HG03066 (cell line): ENCODE measurements at regions not wholly inside any gene's neighbourhood (a gene's known extent, or its start where the extent isn't known, plus 50 kb on each side); places are given as distances from the start of the nearest gene placed in this dataset.

ENCODE experiments used
- ATAC-seq: cut with Tn5 transposase; IDR thresholded peaks from one replicate; pipeline ENCODE4 v1.9.1; 2021; ENCODE audit warnings: low read depth; ENCODE audit not compliant: unreplicated experiment

DNA sequence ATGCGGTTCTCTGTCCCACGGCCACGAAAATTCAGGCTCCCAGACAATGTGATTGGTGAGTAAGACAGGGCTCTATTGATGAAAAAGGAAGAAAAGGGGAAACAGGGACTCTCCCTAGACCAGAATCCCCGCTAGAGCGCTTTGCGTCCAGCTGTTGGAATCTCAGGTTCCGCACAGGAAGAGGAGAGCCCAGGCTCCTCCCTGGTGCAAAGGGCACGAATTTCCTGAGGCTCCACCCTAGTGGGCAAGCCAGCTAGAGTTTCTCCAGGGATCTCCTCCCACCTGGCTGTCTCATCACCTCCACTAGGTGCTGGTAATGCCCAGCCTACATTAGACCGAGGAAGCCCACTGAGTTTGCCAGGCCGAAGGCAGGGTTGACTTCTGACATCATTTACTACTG, 135.9 kb upstream of the SOX4 start:
- ATAC-seq = no peak

DNA sequence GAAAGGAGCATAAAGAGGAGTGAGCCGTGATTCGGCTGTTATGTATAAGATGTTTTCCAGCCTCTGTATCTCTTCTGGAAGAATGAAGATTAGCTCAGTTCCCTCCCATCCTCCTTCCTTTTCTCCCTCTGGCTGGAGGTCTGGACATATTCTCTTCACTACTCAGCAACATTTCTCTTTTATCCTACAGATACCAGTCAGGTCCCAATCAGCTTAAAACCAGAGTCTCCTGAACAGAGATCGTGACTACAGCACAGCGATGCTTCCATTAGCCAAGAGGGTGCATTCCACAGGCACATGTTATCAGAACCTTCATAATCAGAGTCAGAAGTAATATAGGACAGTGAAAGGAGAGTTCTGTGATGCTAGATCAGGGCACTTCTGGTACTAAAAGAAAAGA, 133.9 kb upstream of the SOX4 start:
- ATAC-seq = no peak

DNA sequence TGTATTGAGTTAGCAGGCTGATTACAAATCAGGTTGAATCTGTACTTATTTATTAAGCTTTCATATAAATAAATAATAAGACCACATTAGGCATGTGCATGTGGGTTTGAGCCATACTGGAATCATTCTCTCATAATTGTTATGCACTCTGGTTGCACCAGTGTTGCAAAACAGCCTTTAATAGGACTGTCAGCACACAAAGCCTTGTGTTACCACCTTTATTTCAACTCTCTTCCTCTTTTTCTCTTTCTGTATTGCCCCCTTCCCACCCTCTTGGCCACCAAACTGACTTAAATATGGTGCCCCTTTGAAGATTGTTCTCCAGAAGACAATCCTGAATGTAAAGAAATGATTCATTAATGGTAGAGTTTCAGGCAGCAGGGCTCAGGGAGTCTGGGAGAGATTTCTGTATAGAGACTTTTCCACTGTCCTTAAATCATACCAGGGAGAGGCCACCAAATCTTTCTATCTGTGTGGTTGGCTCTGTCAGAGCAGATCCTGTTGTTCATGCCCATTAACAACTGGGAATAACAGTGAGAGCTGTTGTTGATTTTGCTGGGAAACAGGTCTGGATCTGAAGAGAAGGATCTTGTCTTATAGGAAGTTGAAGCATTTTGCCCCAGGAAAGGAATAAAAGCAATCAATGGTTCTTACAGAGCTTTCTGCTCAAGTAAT, 131.6 kb upstream of the SOX4 start:
- no peak for ATAC-seq

DNA sequence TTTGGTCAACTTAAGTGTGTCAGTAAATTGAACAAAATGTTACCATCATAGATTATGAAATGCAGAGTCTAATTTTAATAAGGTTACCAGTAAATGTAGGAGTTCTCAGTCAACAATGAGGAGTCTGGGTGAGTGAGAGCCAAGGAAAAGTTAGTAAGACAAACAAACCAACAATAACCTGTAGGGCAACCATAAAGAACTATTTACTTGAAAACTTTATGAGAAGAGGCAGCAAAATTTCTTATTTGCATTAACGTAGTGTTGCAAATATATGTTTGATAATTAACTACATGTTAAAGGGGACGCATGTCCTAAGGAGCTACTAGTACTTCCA, 131.1 kb upstream of the SOX4 start:
- ATAC-seq = no peak

DNA sequence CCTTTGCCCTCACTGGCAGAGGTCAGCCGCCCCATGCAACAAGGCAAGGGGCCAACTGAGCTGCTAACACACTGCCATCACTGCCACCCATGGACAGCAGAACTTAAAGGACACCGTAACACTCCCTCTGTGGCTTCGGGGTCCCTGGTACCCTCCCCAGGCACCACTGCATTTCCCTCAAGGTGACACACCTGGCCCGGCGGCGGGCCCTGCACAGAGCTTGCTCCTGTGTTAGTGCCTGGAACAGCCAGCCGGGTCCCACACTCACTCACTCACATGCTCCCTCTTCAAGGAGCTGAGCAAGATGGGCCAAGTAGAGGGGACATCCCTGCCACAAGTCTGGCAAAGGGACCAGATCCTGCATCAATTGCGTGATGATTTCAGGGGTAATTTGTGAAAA, 126.5 kb upstream of the SOX4 start:
- no peak for ATAC-seq

DNA sequence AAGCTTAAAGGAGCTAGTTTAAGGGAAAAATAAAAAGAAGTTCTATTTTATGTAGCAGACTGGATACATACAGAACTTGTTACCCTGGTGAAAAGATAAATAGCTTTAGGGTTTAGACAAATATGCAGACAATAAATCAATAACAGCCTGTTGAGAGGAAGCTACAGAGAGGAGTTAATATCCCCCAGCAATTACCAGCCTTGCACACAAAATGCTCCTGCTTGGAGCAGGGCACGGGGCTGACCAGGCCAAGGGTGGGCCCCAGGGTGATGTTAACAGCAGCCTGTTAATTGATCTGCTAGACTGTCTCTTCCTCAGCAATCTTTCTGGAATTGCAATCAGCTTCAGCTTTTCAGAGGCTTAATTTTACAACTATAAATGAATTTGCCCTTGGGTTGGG, 125.1 kb upstream of the SOX4 start:
- ATAC-seq = no peak

DNA sequence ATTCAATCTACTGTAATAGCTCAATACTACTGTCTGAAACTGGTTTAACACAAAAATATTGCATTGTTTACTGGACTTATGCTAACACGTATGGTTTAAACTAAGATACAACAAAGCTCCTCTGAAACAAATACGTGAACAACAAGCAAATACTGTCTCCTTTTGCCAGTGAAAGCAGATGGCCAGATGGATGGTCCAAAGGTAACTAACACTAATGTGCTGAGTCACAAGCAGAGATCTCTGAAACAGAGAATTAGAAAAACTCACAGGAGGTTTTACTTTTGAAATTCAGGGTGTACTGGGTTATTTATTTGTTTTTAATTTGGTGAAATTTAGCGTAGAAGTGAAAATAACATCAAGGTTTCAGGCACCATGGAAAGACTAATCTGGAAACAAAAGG, 124.3 kb upstream of the SOX4 start:
- no peak for ATAC-seq

DNA sequence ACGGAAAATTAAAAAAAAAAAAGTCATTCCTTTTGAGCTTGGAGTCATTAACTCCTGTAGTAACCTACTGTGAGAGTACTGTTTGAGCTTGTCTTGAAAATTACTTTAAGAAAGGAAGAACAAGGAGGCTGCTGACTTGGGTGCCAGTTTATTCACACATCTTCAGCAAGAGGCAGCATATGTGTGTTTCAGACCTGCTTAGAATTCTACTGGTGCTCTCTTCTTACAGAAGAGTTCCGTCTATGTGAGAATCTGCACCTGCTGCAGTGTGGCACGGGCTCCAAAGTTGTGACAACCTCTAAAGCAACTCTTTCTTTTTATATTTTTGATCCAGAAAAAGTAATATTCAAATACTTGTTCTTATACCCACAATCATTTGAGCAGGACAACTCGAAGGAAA, 117.4 kb upstream of the SOX4 start:
- no peak for ATAC-seq

DNA sequence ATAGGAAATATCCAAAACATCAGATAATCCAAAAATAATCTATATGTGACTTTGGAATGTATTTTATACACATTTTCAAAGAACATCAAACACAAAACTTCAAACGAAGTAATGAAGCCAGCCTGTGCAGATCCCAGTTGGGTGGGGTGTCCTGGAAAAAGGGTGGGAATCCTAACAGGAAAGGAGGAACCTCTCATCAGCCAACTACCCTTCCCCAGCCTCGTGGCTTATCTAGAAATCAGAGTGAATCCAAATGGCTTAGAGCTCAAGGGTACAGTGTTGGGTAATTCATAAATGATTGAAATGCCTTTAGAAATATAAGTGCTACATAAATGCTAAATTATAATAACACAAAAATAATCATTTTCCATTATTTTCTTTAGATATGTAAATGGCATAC, 115.1 kb upstream of the SOX4 start:
- no peak for ATAC-seq

DNA sequence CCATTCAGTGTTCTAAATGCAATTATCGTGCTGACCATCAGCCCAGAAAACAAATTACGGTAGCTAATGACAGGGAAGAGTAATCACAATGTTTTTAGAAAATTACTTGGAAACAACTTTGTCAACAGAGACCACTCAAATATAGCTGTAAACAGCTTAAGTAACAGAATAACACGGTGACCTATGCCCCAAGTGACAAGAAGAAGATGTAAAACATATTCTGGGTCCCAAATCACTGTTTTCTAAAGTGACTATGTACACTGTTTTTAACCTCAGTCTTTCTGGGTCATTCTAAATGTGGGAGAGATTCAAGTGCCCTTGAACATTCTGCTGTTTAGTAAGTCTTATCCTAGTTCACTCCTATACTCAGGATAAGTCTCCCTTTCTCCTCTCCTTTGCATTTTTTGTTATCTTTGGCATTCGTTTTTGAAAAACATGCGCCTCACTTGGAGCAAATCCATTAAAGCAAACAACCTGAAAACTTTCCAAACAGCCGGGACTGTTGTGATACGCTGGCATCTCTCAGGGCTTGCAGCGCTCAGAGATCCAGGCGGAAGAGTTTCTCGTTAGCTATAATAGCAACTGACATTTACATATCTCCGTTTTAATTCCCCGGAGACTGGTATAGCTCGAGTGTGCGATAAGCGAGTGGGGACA, 114.5 kb upstream of the SOX4 start:
- ATAC-seq = no peak

DNA sequence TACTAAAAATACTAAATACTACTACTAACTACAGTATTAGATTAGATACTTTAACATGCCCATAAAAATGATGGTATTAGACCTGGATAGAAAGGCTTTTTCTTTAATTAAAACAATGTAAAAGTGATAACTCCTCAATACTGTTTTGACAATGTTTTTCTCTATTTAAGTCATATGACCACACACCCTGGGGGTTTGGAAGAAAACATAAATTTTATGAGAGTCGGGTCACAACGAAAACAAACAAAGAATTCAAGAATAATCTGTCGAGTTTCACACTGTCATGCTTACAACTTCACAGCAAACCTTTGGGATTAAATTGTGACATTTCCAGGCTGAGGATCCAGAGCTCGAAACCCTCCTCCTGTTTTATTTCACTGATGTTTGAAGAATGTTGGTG, 107.4 kb upstream of the SOX4 start:
- no peak for ATAC-seq

DNA sequence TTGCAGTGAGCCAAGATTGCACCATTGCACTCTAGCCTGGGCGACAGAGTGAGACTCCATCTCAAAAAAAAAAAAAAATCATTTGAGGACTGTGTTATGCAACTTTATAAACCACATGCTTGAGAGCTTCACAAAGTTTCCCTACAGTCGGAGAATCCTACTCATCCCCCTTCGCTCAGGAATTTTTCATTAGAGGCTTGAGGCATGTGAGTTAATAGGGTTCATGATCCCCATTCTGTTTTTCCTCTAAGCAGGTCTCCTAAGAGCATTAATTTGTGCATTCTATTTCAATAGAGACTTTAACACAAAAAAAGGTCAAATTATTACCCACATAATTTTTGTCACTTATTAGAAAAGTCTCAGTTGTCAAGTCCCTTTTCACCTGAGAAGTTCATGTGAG, 103.7 kb upstream of the SOX4 start:
- no peak for ATAC-seq

DNA sequence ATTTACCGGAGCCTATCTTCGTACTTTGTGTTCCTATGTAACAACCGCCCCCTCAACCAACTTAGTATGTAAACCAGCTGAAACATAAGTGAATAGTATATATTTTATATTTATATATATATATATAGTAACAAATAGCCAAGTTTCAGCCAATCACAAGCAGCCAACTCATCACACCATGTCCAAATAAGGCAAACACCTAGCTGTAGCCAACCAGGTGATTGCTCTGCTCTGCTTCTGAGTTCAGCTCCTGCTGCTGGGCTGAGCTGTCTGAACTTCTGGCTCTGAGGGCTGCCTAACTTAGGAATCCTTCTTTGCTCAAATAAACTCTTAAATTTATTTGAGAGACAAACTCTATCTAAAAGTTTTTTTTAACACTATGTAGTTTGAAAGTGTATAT, 101.6 kb upstream of the SOX4 start:
- ATAC-seq = no peak

DNA sequence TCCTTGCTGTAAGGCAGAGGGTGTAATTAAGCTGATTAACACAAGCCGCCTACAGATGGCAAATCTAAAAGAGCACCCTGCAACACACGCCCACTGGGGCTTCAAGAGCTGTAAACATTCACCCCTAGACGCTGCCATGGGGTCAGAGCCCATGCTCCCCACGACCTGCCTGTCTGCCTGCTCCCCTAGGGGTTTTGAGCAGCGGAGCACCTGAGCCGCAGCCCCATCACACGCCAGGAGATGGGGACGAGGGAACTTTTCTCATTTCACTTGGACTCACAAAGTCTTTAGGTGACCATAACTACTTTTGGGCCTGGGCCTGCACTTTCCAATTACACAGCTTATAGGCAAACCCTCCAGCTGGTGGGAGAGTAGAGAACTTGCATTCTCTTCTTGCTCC, 99.0 kb upstream of the SOX4 start:
- no peak for ATAC-seq

DNA sequence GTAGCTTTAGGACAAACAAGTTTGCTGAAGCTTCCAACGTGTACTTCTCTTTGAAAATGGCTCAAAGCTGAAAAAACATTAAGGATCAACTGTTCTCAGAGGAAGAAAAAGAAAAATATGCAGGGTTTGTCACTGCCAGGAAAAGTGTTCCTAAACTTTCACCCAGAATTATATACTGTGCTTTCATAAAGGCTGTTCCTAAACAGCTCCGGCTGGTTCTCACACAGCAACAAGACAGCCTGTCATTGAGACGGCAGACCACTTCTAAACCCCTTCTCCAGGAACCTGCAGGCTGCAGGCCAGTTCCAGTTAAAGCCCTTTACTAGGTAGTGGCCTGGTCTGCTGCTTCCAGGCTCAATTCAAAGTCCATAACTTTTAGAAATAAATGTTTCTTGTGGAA, 97.4 kb upstream of the SOX4 start:
- ATAC-seq = no peak

DNA sequence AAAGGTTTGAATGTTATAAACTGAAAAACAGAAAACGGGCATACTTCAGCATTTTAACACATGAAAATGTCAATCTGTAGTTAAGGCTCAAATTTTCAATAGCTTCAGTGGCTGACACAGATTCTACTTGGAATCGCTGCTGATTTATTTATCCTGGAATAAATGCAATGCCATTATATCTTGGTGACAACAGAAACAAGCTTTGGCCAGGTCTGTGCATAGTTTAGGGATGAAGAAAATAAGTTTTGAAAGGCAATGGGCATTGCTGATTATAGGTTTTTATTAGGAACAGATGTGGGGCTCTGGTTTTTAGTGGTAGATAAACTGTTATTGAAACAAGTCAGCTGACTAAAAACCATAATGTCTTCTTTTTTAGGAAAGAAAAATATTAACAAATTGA, 96.8 kb upstream of the SOX4 start:
- no peak for ATAC-seq

DNA sequence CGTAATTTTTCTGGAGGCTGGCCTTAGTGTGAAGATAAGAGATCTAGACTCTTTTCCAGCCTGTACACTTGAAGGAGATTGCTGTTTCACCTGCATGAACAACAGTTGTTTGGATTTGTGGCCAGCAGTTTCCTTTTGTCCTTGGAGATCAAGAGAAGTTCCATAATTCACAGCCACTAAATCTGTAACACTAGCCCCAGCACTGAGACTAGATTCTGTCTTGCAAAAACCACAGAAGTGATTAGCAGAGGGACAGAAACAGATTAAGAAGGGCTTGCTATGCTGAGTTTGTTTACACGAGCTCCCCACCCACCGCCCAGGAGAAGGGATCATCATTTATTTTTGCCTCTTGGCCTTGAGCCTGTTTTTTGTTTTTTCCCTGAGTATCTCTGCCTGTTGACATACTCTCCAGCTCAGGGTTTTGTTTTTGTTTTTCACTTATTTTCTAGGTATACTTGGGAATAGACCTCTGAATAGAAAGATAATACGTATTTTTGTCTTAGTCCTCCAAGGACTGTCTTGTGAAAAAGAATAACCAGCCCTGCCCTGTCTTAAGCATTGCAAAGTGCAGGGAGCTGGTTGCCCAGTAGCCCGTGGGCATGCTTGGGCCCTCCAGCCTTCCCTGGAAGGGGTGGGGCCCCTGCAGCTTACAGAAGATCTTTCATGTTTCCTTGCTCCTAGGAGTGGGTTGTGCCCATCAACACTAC, 93.1 kb upstream of the SOX4 start:
- no peak for ATAC-seq

DNA sequence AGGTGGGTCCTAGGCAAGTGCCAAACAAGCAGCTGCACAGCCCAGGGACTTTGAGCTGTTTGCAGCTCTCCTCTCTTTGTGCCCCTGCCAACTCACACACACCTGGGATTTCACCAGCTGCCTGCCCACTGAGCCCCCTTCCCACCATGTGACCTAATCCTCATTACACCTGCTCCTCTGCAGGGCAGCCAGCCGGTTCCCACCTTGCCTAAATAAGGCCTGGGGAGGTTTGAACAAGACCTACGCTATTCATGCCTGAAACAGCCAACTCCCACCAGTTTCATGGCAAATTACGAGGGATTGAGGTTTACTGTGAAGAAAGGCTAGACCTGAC, 92.6 kb upstream of the SOX4 start:
- ATAC-seq = no peak

DNA sequence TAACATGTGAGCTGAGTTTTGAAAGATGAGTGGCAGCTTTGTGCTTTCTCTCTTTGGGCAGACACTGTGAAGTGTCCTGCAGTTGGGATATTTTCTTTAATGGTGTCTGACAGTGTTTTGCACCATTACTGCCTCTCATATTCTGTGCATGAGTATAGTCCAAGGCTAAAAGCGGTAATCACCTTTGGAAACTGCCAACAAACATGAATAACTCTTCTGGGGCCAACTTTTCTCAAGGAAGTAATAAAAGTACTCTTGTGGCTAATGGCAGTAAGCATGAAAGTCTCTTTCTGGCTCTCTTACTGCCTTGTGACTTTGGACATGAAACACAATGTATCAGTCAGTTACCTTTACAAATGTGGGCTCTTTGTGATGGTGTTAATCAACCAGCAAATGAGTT, 91.7 kb upstream of the SOX4 start:
- ATAC-seq = no peak

DNA sequence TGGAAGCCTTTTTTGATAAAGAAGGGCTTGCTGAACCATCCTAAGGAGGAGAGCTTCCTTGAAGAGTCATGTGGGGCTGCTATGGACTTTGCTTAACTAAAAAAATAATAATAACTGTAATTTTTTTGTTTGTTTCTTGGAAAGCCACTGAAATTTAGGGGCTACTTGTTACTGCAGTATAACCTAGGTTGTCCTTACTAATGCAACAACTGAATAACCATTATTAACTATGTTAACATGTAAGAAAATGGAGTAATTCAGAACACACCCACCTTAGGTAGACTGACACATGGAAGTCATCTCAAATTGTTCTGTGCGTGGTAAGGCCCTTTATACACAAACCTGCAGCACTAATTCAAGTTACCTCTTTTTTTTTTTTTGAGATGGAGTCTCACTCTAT, 90.9 kb upstream of the SOX4 start:
- ATAC-seq = no peak

DNA sequence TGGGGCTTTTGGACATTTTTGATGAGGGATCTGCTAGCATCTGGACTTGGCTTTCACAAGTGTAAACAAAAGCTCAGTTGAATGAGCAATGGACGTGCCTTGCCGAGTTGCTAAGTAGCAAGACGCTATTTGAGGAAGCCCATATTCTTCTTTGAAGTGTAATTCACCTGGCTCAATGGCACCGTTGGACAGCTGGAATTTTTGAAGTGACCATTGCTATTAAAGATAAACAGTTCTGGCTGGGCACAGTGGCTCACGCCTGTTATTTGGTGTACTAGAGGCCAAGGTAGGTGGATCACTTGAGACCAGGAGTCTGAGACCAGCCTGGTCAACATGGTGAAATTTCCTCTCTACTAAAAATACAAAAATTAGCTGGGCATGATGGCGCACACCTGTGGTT, 88.8 kb upstream of the SOX4 start:
- ATAC-seq = no peak

DNA sequence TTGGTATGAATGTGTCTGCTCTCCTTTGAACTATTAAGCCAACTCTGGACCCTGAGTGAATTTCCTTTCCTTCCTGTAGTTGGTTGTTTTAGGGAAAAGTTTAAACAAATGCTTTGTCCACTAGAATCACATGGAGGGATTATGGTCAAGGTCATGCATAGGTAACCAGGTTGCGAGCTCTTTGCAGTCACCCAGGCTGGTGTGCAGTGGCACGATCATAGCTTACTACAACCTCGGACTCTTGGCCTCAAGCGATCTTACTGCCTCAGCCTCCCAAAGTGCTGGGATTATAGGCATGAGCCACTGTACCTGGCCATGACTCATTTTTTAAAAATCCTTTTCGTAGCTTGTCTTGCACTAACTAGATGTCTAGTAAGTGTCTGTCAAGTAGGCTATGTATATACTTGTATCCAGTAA, 88.0 kb upstream of the SOX4 start:
- ATAC-seq = no peak
